ENCODE measurements at regions not wholly inside any gene's neighbourhood (a gene's known extent, or its start where the extent isn't known, plus 50 kb on each side); places are given as distances from the start of the nearest gene placed in this dataset.

- no peak for DNase-seq
Observed at GRCh38 chr22:22825213-22825593, 62.4 kb upstream of the IGLL5 start.

GRCh38 chr22:22827187-22827939, 60.3 kb upstream of the IGLL5 start:
- no peak for DNase-seq

DNA sequence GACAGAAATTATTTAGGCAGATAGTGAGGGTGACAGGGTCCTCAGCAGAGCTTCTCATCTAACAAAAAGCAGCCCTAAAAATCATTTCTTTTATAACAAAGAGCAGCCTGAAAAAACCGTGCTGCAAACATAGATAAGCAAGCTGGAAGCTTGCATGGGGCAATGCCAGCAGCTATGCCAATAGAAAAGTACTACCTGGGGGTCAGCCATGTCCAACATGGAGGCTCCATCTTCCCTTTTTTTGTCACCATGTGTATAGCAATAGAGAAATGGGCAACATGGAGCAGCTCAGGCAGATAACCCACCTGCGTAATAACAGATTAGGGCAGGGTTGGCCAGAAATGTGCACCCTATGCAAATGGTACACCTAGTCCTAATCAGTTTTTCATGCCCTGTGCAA, 57.4 kb upstream of the IGLL5 start:
- no peak for DNase-seq

DNA sequence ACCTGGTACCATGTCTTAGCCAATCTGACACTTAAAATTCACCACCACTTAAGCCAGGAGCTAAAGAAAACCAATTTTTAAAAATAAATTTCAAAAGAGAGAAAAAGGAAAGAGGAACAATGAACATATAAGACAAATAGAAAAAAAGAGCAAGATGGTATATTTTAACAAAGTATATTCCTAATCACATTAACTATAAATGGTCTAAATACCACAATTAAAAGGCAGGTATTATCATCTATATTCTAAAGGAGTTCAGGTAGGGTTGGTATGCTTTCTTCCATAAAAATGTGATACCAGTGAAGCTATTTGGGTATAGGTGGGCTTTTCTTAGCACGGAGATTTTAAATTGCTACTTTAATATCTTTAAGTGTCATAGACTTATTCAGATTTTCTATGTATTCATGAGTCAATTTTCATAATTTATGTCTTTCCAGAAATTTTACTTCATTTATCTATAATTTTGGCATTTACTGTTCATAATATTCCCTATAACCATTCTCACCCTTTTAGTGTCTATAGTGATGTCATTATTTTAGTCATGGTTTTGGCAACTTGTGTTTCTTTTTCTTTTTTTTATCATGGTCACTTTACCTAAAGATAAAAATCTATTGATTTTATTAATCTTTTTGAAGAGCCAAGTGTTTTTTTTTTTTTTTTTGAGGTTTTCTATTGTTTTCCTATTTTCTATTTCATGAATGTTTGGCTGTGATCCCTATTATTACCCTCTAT, 56.5 kb upstream of the IGLL5 start:
- DNase-seq: no peak

GRCh38 chr22:22833059-22833458, 54.6 kb upstream of the IGLL5 start:
- DNase-seq: no peak

DNA sequence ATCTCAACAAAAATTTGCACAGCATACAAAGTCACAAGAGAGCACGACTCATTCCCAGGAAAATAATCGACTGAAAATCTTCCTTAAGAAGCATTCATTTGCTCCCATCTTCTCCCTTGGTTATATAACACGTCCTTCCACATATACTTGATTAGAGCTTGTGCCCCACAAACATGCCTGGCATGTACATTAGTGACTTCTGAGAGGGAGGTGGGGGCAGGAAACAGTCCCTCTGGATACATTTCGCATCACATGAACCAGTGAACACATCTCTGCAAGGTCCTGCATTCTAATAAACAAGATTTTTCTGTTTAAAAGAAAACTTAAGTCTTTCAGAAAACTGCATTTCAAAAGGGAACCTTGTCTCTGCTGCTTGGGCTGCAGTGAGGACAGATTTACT, 54.1 kb upstream of the IGLL5 start:
- DNase-seq: no peak

DNA sequence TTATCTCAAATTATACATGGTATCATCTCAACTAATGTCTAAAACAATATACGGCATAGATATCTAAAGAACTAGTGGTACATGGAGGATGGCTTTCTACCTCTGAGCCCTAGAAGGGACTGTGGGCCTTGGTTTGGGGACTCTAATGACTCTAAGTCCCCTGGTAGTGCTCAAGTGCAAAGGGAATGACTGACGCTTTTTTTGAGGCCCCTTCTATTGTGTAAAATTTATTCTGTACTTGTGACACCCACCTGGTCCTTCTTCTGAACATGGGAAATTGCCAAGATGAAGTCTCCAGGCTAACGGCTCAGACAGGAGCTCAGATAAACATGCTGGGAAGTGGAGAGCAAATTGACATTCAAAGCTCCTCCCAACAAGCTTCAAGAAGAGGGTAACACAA, 53.4 kb upstream of the IGLL5 start:
- no peak for DNase-seq

DNA sequence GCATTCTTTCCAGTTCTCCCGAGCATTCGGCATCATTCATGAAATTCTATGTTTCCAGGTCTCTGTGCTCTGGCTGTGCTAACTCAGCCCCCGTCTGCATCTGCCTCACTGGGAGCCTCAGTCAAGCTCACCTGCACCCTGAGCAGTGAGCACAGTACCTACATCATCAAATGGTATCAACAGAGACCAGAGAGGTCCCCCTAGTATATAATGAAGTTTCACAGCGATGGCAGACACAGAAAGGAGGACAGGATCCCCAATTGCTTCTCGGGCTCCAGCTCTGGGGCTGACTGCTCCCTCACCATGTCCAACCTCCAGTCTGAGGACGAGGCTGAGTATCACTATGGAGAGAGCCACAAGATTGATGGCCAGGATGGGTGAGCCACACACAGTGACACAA, 52.8 kb upstream of the IGLL5 start:
- no peak for DNase-seq

DNA sequence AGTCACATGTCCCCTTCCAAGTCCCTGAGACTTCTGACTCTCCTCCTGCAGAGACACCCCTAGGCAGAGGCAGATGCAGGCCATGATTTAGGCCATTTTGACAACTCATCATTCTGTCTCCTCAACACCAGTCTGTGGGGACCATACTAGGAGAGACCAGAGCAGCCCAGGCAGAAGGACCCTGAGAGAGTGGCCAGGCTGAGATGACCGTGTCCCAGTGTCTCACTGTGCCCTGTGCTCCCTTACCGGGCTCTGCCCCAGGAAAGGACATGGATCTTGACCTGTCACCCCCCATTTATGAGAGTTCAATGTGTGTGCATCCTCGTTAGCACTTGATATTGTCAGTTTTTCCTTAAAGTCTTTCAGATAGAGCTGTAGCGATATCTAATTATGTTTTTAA, 52.4 kb upstream of the IGLL5 start:
- DNase-seq: no peak

DNA sequence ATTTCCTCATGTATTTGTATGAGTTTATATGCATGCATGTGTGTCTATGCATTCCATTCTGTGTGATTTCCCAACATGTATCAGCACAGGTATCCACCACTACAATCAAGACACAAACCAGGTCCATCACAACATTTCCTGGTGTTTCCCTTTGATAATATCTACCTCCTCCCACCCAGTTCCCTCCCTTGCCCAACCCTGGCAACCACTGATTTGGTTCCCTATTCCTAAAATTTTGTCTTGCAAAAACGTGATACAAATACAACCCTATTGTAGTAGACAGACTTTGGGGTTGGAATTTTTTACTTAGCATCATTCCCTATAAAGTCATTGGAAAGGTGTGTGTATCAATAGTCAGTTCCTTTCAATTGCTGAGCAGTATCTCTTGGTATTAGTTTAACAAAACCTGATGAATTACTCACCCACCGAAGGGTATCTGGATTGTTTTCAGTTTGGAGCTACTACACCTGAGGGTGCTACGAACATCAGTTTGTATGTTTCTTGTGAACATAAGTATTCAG, 51.8 kb upstream of the IGLL5 start:
- no peak for DNase-seq

GRCh38 chr22:22836635-22837034, 51.0 kb upstream of the IGLL5 start:
- peak; percentile 66 for DNase-seq

All from OCI-M1 (cell line).